Activated CD4-positive, CD25-positive, alpha-beta regulatory T cell treated with anti-CD3 and anti-CD28 coated beads, Interleukin-2, amount 50 U/mL, for 24 hours (primary cell): ENCODE measurements at regions not wholly inside any gene's neighbourhood (a gene's known extent, or its start where the extent isn't known, plus 50 kb on each side); places are given as distances from the start of the nearest gene placed in this dataset.

Experiments
- ATAC-seq, 2 donors: fragments of 150-1000 bp; cut with Tn5 transposase; one replicate each; pipeline ENCODE4 v1.10.0; 2021; ENCODE audit warnings: mild to moderate bottlenecking in 1 of 2, moderate library complexity in 1 of 2

GRCh38 chr7:118028226-118028625 lies 155.0 kb upstream of the CTTNBP2 start:
- no peak for ATAC-seq

- no peak for ATAC-seq
Observed at GRCh38 chr7:118029826-118030422, 154.0 kb upstream of the LSM8 start.

GRCh38 chr7:118033273-118033672 lies 150.7 kb upstream of the LSM8 start:
- ATAC-seq, result no peak

GRCh38 chr7:118039963-118040489 lies 143.9 kb upstream of the LSM8 start:
- ATAC-seq, result no peak

GRCh38 chr7:118040562-118040961 lies 143.4 kb upstream of the LSM8 start:
- ATAC-seq, result no peak

GRCh38 chr7:118041251-118041878 lies 142.6 kb upstream of the LSM8 start:
- no peak for ATAC-seq

GRCh38 chr7:118045629-118046028 lies 138.3 kb upstream of the LSM8 start:
- ATAC-seq, result no peak

GRCh38 chr7:118046086-118046485 lies 137.9 kb upstream of the LSM8 start:
- no peak for ATAC-seq

GRCh38 chr7:118046801-118047200 lies 137.2 kb upstream of the LSM8 start:
- no peak for ATAC-seq

- no peak for ATAC-seq
Observed at GRCh38 chr7:118052336-118052735, 131.6 kb upstream of the LSM8 start.

GRCh38 chr7:118053353-118053752 lies 130.6 kb upstream of the LSM8 start:
- ATAC-seq, result no peak

GRCh38 chr7:118054529-118054928 lies 129.4 kb upstream of the LSM8 start:
- ATAC-seq, result no peak

GRCh38 chr7:118055647-118056046 lies 128.3 kb upstream of the LSM8 start:
- ATAC-seq, result no peak

- ATAC-seq, result no peak
Observed at GRCh38 chr7:118057404-118057803, 126.6 kb upstream of the LSM8 start.

- no peak for ATAC-seq
Observed at GRCh38 chr7:118059209-118059608, 124.8 kb upstream of the LSM8 start.

- no peak for ATAC-seq
Observed at GRCh38 chr7:118060692-118061091, 123.3 kb upstream of the LSM8 start.

GRCh38 chr7:118061386-118061785 lies 122.6 kb upstream of the LSM8 start:
- ATAC-seq, result no peak

GRCh38 chr7:118072893-118073674 lies 110.9 kb upstream of the LSM8 start:
- no peak for ATAC-seq

GRCh38 chr7:118075936-118076335 lies 108.0 kb upstream of the LSM8 start:
- no peak for ATAC-seq

- ATAC-seq, result no peak
Observed at GRCh38 chr7:118076564-118076963, 107.4 kb upstream of the LSM8 start.

- ATAC-seq, result no peak
Observed at GRCh38 chr7:118078015-118078414, 105.9 kb upstream of the LSM8 start.

GRCh38 chr7:118079369-118079768 lies 104.6 kb upstream of the LSM8 start:
- ATAC-seq, result no peak

GRCh38 chr7:118080947-118081346 lies 103.0 kb upstream of the LSM8 start:
- peak; percentile 71 to 82 for ATAC-seq

GRCh38 chr7:118082506-118082905 lies 101.5 kb upstream of the LSM8 start:
- ATAC-seq, result no peak
